ENCODE measurements at regions not wholly inside any gene's neighbourhood (a gene's known extent, or its start where the extent isn't known, plus 50 kb on each side); places are given as distances from the start of the nearest gene placed in this dataset.

DNA sequence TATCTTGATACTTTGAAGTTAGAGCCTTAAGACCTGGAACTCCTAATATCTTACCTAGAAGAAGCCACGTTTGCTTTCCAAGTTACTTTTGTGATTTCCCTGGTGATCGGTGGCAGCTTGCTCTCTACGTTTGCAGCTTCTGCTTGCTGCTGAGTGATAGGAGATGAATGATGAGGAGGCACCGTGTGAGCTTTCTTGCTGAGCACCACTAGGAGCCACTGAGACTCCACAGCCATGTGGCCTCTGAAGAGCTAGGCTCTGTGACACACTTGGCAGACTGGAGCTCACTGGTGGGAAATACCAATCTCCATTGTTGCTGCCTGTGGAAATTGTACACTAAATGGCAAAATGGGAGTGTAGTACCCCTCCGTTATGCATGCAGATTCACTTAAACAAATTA, 161.8 kb downstream of the IBTK start:
- TF ChIP-seq JUND (IDR thresholded peaks at IDR 0.05) (no peak), HNF4G (IDR thresholded peaks at IDR 0.05) (no peak), HNF4A (conservative IDR thresholded peaks at IDR 0.05) (no peak), FOXA2 (IDR thresholded peaks at IDR 0.05) (no peak), NR2F2 (IDR thresholded peaks at IDR 0.05) (no peak), YY1 (IDR thresholded peaks at IDR 0.05) (no peak), FOXA1 (IDR thresholded peaks at IDR 0.05) (no peak), GABPA (IDR thresholded peaks at IDR 0.05 in 1 of 2, conservative IDR thresholded peaks at IDR 0.05 in 1 of 2) (no peak), RAD21 (IDR thresholded peaks at IDR 0.05) (no peak)
- TF ChIP-seq, protein P1, sequence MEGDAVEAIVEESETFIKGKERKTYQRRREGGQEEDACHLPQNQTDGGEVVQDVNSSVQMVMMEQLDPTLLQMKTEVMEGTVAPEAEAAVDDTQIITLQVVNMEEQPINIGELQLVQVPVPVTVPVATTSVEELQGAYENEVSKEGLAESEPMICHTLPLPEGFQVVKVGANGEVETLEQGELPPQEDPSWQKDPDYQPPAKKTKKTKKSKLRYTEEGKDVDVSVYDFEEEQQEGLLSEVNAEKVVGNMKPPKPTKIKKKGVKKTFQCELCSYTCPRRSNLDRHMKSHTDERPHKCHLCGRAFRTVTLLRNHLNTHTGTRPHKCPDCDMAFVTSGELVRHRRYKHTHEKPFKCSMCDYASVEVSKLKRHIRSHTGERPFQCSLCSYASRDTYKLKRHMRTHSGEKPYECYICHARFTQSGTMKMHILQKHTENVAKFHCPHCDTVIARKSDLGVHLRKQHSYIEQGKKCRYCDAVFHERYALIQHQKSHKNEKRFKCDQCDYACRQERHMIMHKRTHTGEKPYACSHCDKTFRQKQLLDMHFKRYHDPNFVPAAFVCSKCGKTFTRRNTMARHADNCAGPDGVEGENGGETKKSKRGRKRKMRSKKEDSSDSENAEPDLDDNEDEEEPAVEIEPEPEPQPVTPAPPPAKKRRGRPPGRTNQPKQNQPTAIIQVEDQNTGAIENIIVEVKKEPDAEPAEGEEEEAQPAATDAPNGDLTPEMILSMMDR (IDR thresholded peaks at IDR 0.05; ENCODE audit: low read depth, low read length, missing input control) = no peak
- TF ChIP-seq, protein P2, sequence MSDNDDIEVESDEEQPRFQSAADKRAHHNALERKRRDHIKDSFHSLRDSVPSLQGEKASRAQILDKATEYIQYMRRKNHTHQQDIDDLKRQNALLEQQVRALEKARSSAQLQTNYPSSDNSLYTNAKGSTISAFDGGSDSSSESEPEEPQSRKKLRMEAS (IDR thresholded peaks at IDR 0.05) = no peak
- TF ChIP-seq, protein P3, sequence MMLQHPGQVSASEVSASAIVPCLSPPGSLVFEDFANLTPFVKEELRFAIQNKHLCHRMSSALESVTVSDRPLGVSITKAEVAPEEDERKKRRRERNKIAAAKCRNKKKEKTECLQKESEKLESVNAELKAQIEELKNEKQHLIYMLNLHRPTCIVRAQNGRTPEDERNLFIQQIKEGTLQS (IDR thresholded peaks at IDR 0.05) = no peak
- Histone ChIP-seq H3K36me3 (ENCODE audit: control insufficient read depth in 4 of 4, insufficient read depth in 3 of 4, low read depth in 1 of 4, low read length in 3 of 4) (no peaks in the 10 kb centered on the region), H3K4me1 (ENCODE audit: control insufficient read depth in 4 of 4, insufficient read depth in 4 of 4, low read length in 3 of 4) (no peaks in the 10 kb centered on the region), H3K9me3 (ENCODE audit: control insufficient read depth in 4 of 4, low read length in 3 of 4) (no peaks in the 10 kb centered on the region), H3K27me3 (ENCODE audit: control insufficient read depth in 4 of 4, insufficient read depth in 4 of 4, low read length in 3 of 4) (no peaks in the 10 kb centered on the region), H3K9ac (ENCODE audit: low read depth in 1 of 2, low read length in 2 of 2) (no peak overlapping the region), H3K27ac (ENCODE audit: low read depth in 1 of 2, low read length in 2 of 2) (no peak overlapping the region), H3K4me3 (ENCODE audit: low read depth in 1 of 3, low read length in 3 of 3) (no peak overlapping the region)
- no peak for DNase-seq (ENCODE audit: low spot score)
- WGBS = 81% methylated on average over 5 of the region's 5 CpGs

DNA sequence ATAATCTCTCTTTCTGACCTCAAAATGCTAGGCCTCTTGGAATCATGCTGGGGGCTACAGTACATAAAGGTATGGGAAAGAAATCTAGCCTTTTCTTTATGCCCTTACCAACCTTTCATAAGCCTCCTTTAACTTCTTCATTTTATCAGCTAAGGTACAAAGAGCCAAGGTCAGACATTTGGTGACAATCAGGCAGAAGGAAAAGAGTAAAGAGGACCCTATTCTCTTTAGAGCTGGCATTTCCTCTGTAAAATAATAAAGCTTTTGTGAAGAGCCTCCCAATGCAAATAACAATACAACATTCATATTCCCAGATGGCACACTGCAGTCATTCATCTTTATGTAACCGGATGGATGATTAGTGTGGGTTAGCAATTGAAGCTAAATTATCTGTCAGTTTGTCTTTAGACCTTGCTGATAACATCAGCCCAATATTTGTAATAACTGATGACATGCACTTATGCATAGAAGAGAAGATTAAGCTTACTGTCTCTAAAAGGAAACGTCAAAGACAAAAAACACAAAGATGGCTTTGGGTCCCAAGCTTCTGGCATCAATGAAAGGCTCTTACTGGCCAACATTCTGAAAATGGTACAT, 163.1 kb downstream of the IBTK start:
- DNase-seq (ENCODE audit: low spot score) = no peak
- 82% methylated on average over 2 of the region's 2 CpGs for WGBS
- no peak overlapping the region for H3K27ac ChIP-seq (ENCODE audit: low read depth in 1 of 2, low read length in 2 of 2)
- H3K36me3 ChIP-seq (ENCODE audit: control insufficient read depth in 4 of 4, insufficient read depth in 3 of 4, low read depth in 1 of 4, low read length in 3 of 4) = no peaks in the 10 kb centered on the region
- H3K9ac ChIP-seq (ENCODE audit: low read depth in 1 of 2, low read length in 2 of 2) = no peak overlapping the region
- H3K9me3 ChIP-seq (ENCODE audit: control insufficient read depth in 4 of 4, low read length in 3 of 4) = no peaks in the 10 kb centered on the region
- TF ChIP-seq FOXA1 (IDR thresholded peaks at IDR 0.05) (no peak), EGR1 (IDR thresholded peaks at IDR 0.05; ENCODE audit: low read depth in 2 of 2) (no peak), HNF4G (IDR thresholded peaks at IDR 0.05) (no peak), GABPA (IDR thresholded peaks at IDR 0.05 in 1 of 2, conservative IDR thresholded peaks at IDR 0.05 in 1 of 2) (no peak), NR2F2 (IDR thresholded peaks at IDR 0.05) (no peak)
- TF ChIP-seq, protein P4, sequence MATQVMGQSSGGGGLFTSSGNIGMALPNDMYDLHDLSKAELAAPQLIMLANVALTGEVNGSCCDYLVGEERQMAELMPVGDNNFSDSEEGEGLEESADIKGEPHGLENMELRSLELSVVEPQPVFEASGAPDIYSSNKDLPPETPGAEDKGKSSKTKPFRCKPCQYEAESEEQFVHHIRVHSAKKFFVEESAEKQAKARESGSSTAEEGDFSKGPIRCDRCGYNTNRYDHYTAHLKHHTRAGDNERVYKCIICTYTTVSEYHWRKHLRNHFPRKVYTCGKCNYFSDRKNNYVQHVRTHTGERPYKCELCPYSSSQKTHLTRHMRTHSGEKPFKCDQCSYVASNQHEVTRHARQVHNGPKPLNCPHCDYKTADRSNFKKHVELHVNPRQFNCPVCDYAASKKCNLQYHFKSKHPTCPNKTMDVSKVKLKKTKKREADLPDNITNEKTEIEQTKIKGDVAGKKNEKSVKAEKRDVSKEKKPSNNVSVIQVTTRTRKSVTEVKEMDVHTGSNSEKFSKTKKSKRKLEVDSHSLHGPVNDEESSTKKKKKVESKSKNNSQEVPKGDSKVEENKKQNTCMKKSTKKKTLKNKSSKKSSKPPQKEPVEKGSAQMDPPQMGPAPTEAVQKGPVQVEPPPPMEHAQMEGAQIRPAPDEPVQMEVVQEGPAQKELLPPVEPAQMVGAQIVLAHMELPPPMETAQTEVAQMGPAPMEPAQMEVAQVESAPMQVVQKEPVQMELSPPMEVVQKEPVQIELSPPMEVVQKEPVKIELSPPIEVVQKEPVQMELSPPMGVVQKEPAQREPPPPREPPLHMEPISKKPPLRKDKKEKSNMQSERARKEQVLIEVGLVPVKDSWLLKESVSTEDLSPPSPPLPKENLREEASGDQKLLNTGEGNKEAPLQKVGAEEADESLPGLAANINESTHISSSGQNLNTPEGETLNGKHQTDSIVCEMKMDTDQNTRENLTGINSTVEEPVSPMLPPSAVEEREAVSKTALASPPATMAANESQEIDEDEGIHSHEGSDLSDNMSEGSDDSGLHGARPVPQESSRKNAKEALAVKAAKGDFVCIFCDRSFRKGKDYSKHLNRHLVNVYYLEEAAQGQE (IDR thresholded peaks at IDR 0.05) = no peak
- H3K4me3 ChIP-seq (ENCODE audit: low read depth in 1 of 3, low read length in 3 of 3) = no peak overlapping the region
- H3K27me3 ChIP-seq (ENCODE audit: control insufficient read depth in 4 of 4, insufficient read depth in 4 of 4, low read length in 3 of 4) = no peaks in the 10 kb centered on the region
- H3K4me1 ChIP-seq (ENCODE audit: control insufficient read depth in 4 of 4, insufficient read depth in 4 of 4, low read length in 3 of 4) = no peaks in the 10 kb centered on the region

Data from liver (tissue), 8 donors.